22Rv1 (cell line): ENCODE measurements at regions not wholly inside any gene's neighbourhood (a gene's known extent, or its start where the extent isn't known, plus 50 kb on each side); places are given as distances from the start of the nearest gene placed in this dataset.

Experiments used
- ZFX ChIP-seq: fragments of 450-650 bp; IDR thresholded peaks from 2 replicates; pipeline ENCODE4 v1.6.1; 2017; ENCODE audit warnings: antibody characterized with exemption, borderline replicate concordance
- TF ChIP-seq, protein P1 (sequence below): fragments of 450-650 bp; IDR thresholded peaks from 2 replicates; pipeline ENCODE4 v1.5.1; 2017; ENCODE audit warnings: mild to moderate bottlenecking

DNA sequence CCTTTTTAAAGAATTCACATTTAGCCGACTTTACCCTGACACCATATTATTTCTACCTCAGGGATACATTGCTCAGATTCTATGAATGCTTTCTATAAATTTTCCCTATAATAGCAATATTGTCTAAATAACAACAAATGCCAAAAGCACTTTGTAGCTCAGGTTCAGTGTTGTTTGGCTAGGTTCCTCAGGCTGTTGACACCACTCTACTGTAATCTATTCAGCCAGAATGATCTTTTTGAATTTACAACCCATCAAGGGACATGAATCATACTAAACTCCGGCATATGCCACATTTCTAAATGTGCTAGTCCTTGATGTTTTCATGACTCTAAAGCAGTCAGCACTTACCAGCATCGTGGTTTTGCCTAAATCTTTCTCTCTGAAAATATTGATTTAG, 641.5 kb upstream of the CDH10 start:
- TF ChIP-seq, protein P1, sequence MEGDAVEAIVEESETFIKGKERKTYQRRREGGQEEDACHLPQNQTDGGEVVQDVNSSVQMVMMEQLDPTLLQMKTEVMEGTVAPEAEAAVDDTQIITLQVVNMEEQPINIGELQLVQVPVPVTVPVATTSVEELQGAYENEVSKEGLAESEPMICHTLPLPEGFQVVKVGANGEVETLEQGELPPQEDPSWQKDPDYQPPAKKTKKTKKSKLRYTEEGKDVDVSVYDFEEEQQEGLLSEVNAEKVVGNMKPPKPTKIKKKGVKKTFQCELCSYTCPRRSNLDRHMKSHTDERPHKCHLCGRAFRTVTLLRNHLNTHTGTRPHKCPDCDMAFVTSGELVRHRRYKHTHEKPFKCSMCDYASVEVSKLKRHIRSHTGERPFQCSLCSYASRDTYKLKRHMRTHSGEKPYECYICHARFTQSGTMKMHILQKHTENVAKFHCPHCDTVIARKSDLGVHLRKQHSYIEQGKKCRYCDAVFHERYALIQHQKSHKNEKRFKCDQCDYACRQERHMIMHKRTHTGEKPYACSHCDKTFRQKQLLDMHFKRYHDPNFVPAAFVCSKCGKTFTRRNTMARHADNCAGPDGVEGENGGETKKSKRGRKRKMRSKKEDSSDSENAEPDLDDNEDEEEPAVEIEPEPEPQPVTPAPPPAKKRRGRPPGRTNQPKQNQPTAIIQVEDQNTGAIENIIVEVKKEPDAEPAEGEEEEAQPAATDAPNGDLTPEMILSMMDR, result no peak
- no peak for TF ChIP-seq ZFX
